IMR-90 (cell line): ENCODE measurements at regions not wholly inside any gene's neighbourhood (a gene's known extent, or its start where the extent isn't known, plus 50 kb on each side); places are given as distances from the start of the nearest gene placed in this dataset.
"Not testable (repeated sequence)": the region's sequence is repeated elsewhere in the genome, so short reads cannot be mapped to it uniquely, and the experiment has no call there.

Experiments
- ATAC-seq: fragments of 200-7000 bp; cut with Tn5 transposase; 2 replicates; pipeline ENCODE4 v1.9.1; 2020; ENCODE audit warnings: low read depth, mild to moderate bottlenecking, moderate library complexity
- BruUV-seq: library from RNA; stranded (reverse); fragments of 400-500 nt; replicated peaks from 2 replicates; lab custom pipeline; 2021; lab: Mats Ljungman, UMichigan
- CTCF ChIA-PET: fragments of 300-600 bp; formaldehyde crosslinking; extraction: SDS; loops from one replicate; lab custom pipeline; 2021; ENCODE audit warnings: antibody characterized with exemption; lab: Yijun Ruan, JAX
- POLR2A ChIA-PET: fragments of 300-600 bp; sonication (Branson Sonifier 250); formaldehyde crosslinking; loops from one replicate; lab custom pipeline; 2022; ENCODE audit warnings: antibody characterized with exemption; ENCODE audit not compliant: unreplicated experiment; lab: Charles Lee
- DNase-seq: peaks from one replicate; pipeline ENCODE4 v3.0.0; 2013
- H2AFZ ChIP-seq: replicated peaks from 2 replicates; pipeline ENCODE3; 2013; ENCODE audit warnings: low read length, mild to moderate bottlenecking; ENCODE audit not compliant: poor library complexity
- H2AK5ac ChIP-seq: 2 replicates; pipeline ENCODE4 v1.6.1; 2013; ENCODE audit warnings: low read depth, low read length, inconsistent platforms
- H2AK9ac ChIP-seq: replicated peaks from 2 replicates; pipeline ENCODE3; 2013; ENCODE audit warnings: mild to moderate bottlenecking, low read depth, low read length, moderate library complexity; ENCODE audit not compliant: poor library complexity
- H2BK120ac ChIP-seq: 2 replicates; pipeline ENCODE4 v1.6.1; 2013; ENCODE audit warnings: low read depth, low read length, inconsistent platforms
- H2BK15ac ChIP-seq: 3 replicates; pipeline ENCODE4 v1.6.1; 2013; ENCODE audit warnings: low read depth, low read length, inconsistent platforms
- H2BK20ac ChIP-seq: 2 replicates; pipeline ENCODE4 v1.6.1; 2013; ENCODE audit warnings: low read depth, mild to moderate bottlenecking, inconsistent platforms, low read length, moderate library complexity
- H2BK5ac ChIP-seq: 2 replicates; pipeline ENCODE4 v1.6.1; 2013; ENCODE audit warnings: mild to moderate bottlenecking, low read depth, low read length, inconsistent platforms; ENCODE audit not compliant: poor library complexity, severe bottlenecking
- H3K14ac ChIP-seq: replicated peaks from 2 replicates; pipeline ENCODE4 v1.6.1; 2013; ENCODE audit warnings: low read depth, low read length, inconsistent platforms
- H3K18ac ChIP-seq: 2 replicates; pipeline ENCODE4 v1.6.1; 2013; ENCODE audit warnings: low read depth, low read length, control low read depth
- H3K23ac ChIP-seq: 2 replicates; pipeline ENCODE4 v1.6.1; 2013; ENCODE audit warnings: low read depth, low read length, inconsistent platforms
- H3K27ac ChIP-seq: 2 replicates; pipeline ENCODE4 v1.5.1; 2013; ENCODE audit warnings: mild to moderate bottlenecking, control low read depth, low read length; ENCODE audit not compliant: insufficient read depth
- H3K27me3 ChIP-seq: 2 replicates; pipeline ENCODE4 v1.6.1; 2013; ENCODE audit warnings: low read length; ENCODE audit not compliant: control insufficient read depth, insufficient read depth
- H3K36me3 ChIP-seq: 2 replicates; pipeline ENCODE4 v1.6.1; 2013; ENCODE audit warnings: low read length, mixed read lengths; ENCODE audit not compliant: control insufficient read depth, insufficient read depth
- H3K4ac ChIP-seq: 2 replicates; pipeline ENCODE4 v1.6.1; 2013; ENCODE audit warnings: low read depth, low read length, inconsistent platforms
- H3K4me1 ChIP-seq: 2 replicates; pipeline ENCODE4 v1.6.1; 2013; ENCODE audit warnings: low read length, mixed read lengths; ENCODE audit not compliant: control insufficient read depth, insufficient read depth
- H3K4me2 ChIP-seq: 2 replicates; pipeline ENCODE4 v1.6.1; 2013; ENCODE audit warnings: low read depth, mild to moderate bottlenecking, control low read depth, low read length, moderate library complexity
- H3K4me3 ChIP-seq: 2 replicates; pipeline ENCODE4 v1.5.1; 2013; ENCODE audit warnings: low read depth, mild to moderate bottlenecking, control low read depth, low read length, moderate library complexity; ENCODE audit not compliant: insufficient read depth
- H3K56ac ChIP-seq: 2 replicates; pipeline ENCODE4 v1.6.1; 2013; ENCODE audit warnings: low read length, inconsistent platforms; ENCODE audit not compliant: insufficient read depth; ENCODE audit errors: extremely low read depth
- H3K79me1 ChIP-seq, 2 experiments: 2 replicates each; pipeline ENCODE4 v1.6.1; 2013; ENCODE audit warnings: low read length in 2 of 2, inconsistent platforms in 1 of 2, low read depth in 1 of 2
- H3K9ac ChIP-seq: 2 replicates; pipeline ENCODE4 v1.6.1; 2013; ENCODE audit warnings: low read depth, low read length, control low read depth
- H3K9me1 ChIP-seq: 2 replicates; pipeline ENCODE4 v1.6.1; 2013; ENCODE audit warnings: low read length, inconsistent platforms; ENCODE audit not compliant: insufficient read depth
- H3K9me3 ChIP-seq: 2 replicates; pipeline ENCODE4 v1.6.1; 2013; ENCODE audit warnings: low read length; ENCODE audit not compliant: control insufficient read depth, insufficient read depth
- H4K20me1 ChIP-seq: 2 replicates; pipeline ENCODE4 v1.6.1; 2013; ENCODE audit warnings: low read length, inconsistent platforms; ENCODE audit not compliant: insufficient read depth
- H4K5ac ChIP-seq: 2 replicates; pipeline ENCODE4 v1.6.1; 2013; ENCODE audit warnings: mild to moderate bottlenecking, low read depth, low read length, control low read depth
- H4K8ac ChIP-seq, 2 experiments: 2 replicates each; pipeline ENCODE4 v1.6.1; 2013; ENCODE audit warnings: low read depth in 2 of 2, low read length in 2 of 2, control low read depth in 1 of 2, inconsistent platforms in 1 of 2
- H4K91ac ChIP-seq: 2 replicates; pipeline ENCODE4 v1.6.1; 2013; ENCODE audit warnings: low read depth, low read length, inconsistent platforms; ENCODE audit not compliant: insufficient read depth
- BHLHE40 ChIP-seq: fragments of 150-350 bp; IDR thresholded peaks from 2 replicates; pipeline ENCODE4 v1.6.1; 2016; ENCODE audit warnings: mild to moderate bottlenecking, low read depth, low read length
- CEBPB ChIP-seq: IDR thresholded peaks from 2 replicates; pipeline ENCODE4 v1.6.1; 2012; ENCODE audit warnings: low read depth, low read length, improper control_type of control experiment
- CHD1 ChIP-seq: IDR thresholded peaks from 2 replicates; pipeline ENCODE4 v1.6.1; 2012; ENCODE audit warnings: low read depth, low read length, improper control_type of control experiment
- MAZ ChIP-seq: IDR thresholded peaks from 2 replicates; pipeline ENCODE4 v1.6.1; 2012; ENCODE audit warnings: low read depth, mild to moderate bottlenecking, low read length, improper control_type of control experiment, moderate library complexity, borderline replicate concordance
- MXI1 ChIP-seq: IDR thresholded peaks from 2 replicates; pipeline ENCODE4 v1.6.1; 2012; ENCODE audit warnings: low read depth, mild to moderate bottlenecking, low read length, moderate library complexity, borderline replicate concordance
- RCOR1 ChIP-seq: IDR thresholded peaks from 2 replicates; pipeline ENCODE4 v1.6.1; 2012; ENCODE audit warnings: mild to moderate bottlenecking, low read length, improper control_type of control experiment; ENCODE audit not compliant: insufficient replicate concordance
- RFX5 ChIP-seq: IDR thresholded peaks from 2 replicates; pipeline ENCODE4 v1.8.0; 2012; ENCODE audit warnings: low read depth, mild to moderate bottlenecking, low read length, moderate library complexity
- USF2 ChIP-seq: fragments of 150-350 bp; IDR thresholded peaks from 2 replicates; pipeline ENCODE4 v1.6.1; 2017; ENCODE audit warnings: mild to moderate bottlenecking, antibody characterized with exemption, low read length, low read depth
- WGBS, 2 experiments: methylation state at CpG; one replicate each; pipeline versions ENCODE4 v1.1.5 to v1.1.7; 2013; ENCODE audit warnings: missing lambda C conversion rate in 2 of 2; ENCODE audit not compliant: insufficient read length in 1 of 2; ENCODE audit errors: extremely low coverage in 2 of 2; 5-methylcytosine and 5-hydroxymethylcytosine counted together
- dilution Hi-C: fragments of 300-500 bp; cut with HindIII; formaldehyde crosslinking; loops from one replicate; pipeline ENCODE4 v1.14.3; 2018; ENCODE audit warnings: low sequenced_read_pairs; ENCODE audit not compliant: unreplicated experiment
- in situ Hi-C: fragments of 300-500 bp; cut with MboI; formaldehyde crosslinking; loops from 3 replicates; pipeline ENCODE4 v1.14.3; 2019; ENCODE audit warnings: low sequenced_read_pairs, inconsistent platforms, mixed read lengths
- intact Hi-C: fragments of 100-400 bp; cut with micrococcal nuclease; formaldehyde crosslinking; loops from 2 replicates; pipeline ENCODE4 v1.10.0; 2022

- ATAC-seq (no peak), DNase-seq (no peak)
- Histone ChIP-seq H3K79me1 (no peaks in the 10 kb centered on the region), H3K4ac (no peak overlapping the region), H3K9me1 (no peaks in the 10 kb centered on the region), H2BK120ac (no peak overlapping the region), H4K5ac (no peak overlapping the region), H3K9me3 (0 out of 2 replicates have a peak, but pooled peaks cover 3% of the 10 kb centered on the region), H4K20me1 (no peaks in the 10 kb centered on the region), H3K4me3 (no peak overlapping the region), H3K27me3 (peaks cover 17% of the 10 kb centered on the region), H3K23ac (no peak overlapping the region), H2AK9ac (no peak overlapping the region), H2BK20ac (no peak overlapping the region), H3K56ac (no peak overlapping the region), H3K27ac (no peak overlapping the region), H2BK5ac (no peak overlapping the region), H2AFZ (no peak overlapping the region), H3K14ac (no peak overlapping the region), H2BK15ac (no peak overlapping the region), H4K91ac (no peak overlapping the region), H2AK5ac (no peak overlapping the region), H3K4me2 (no peak overlapping the region), H3K9ac (no peak overlapping the region), H3K18ac (no peak overlapping the region), H3K4me1 (no peaks in the 10 kb centered on the region), H3K36me3 (no peaks in the 10 kb centered on the region), H4K8ac (no peak overlapping the region)
- ChIA-PET POLR2A (no interaction called here), CTCF (no interaction called here)
- no peak for TF ChIP-seq BHLHE40
- no peak for TF ChIP-seq RCOR1
- no peak for TF ChIP-seq CHD1
- TF ChIP-seq MXI1 = no peak
- TF ChIP-seq MAZ = no peak
- TF ChIP-seq RFX5 = no peak
- TF ChIP-seq USF2 = no peak
- TF ChIP-seq CEBPB = no peak
- intact Hi-C loops (no loop called here), dilution Hi-C loops (no loop called here), in situ Hi-C loops (no loop called here)
- no CpG with 5 or more reads among the region's 3 CpGs for WGBS, 2 experiments
- no TSS peak for BruUV-seq
Measured at GRCh38 chr20:56755201-56755600, 126.1 kb downstream of the TFAP2C start.

GRCh38 chr20:56756658-56757057, 127.6 kb downstream of the TFAP2C start:
- DNase-seq, H3K4me1 ChIP-seq, H3K56ac ChIP-seq, H2BK120ac ChIP-seq, BruUV-seq, H2AK5ac ChIP-seq, H3K9me3 ChIP-seq, H2BK15ac ChIP-seq, H3K9me1 ChIP-seq, H2BK5ac ChIP-seq, H4K5ac ChIP-seq, H3K4me2 ChIP-seq, CTCF ChIA-PET, H3K23ac ChIP-seq, H3K27ac ChIP-seq, H3K14ac ChIP-seq, H3K9ac ChIP-seq, H4K8ac ChIP-seq, ATAC-seq, H4K91ac ChIP-seq, intact Hi-C loops, H2AK9ac ChIP-seq, H3K18ac ChIP-seq, POLR2A ChIA-PET, H2AFZ ChIP-seq, H3K36me3 ChIP-seq, H3K27me3 ChIP-seq, H4K20me1 ChIP-seq, H3K4ac ChIP-seq, H3K79me1 ChIP-seq, in situ Hi-C loops, dilution Hi-C loops, H3K4me3 ChIP-seq, H2BK20ac ChIP-seq: not testable (repeated sequence)
- WGBS, 2 experiments = no CpG with 5 or more reads among the region's 5 CpGs
